SH-SY5Y (cell line): ENCODE measurements at regions not wholly inside any gene's neighbourhood (a gene's known extent, or its start where the extent isn't known, plus 50 kb on each side); places are given as distances from the start of the nearest gene placed in this dataset.

ENCODE experiments used
- GATA2 ChIP-seq: IDR thresholded peaks from 2 replicates; pipeline ENCODE4 v1.6.1; 2011; ENCODE audit warnings: mild to moderate bottlenecking, low read depth, low read length
- GATA3 ChIP-seq: IDR thresholded peaks from 2 replicates; pipeline ENCODE4 v1.6.1; 2011; ENCODE audit warnings: low read depth, mild to moderate bottlenecking, low read length, moderate library complexity

DNA sequence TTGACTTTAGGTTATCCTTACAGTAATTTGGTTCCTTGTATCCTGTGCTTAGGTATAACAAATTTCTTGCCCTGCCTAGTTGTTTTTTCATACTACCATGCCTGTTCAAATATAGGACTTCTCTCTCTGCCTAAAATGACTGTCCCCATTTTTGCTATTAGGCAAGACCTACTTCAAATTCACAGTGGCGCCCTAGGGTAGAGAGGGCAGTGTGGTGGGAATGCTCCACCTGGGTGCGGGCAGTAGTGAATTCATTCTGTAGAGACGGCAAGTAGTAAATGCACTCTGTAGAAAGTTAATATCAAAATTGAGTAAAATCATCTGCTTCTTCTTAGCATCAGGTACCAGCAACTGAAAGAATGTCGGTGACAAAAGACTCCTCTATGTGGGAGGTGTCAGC lies 120.4 kb upstream of the RHOBTB1 start:
- TF ChIP-seq GATA3, result no peak
- TF ChIP-seq GATA2, result no peak

DNA sequence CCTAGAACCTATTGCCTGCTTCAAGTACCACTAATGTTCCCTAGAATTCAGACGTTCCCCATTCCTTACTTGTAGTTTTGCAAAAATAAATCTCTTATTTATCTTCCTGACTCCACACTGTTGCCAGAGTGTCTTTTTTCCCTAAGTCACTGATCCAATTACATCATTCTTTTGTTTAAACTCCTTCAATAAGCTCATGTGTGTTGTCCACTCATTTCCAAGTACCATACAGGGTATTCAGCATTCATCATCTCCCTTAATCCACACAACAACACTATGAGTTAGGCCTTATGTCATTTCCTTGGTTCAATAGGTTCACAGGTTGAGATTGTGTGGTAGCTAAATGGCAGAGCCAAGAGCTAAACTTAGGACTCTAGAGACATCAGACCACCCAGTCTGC lies 119.9 kb upstream of the RHOBTB1 start:
- TF ChIP-seq GATA3 (no peak), GATA2 (no peak)

DNA sequence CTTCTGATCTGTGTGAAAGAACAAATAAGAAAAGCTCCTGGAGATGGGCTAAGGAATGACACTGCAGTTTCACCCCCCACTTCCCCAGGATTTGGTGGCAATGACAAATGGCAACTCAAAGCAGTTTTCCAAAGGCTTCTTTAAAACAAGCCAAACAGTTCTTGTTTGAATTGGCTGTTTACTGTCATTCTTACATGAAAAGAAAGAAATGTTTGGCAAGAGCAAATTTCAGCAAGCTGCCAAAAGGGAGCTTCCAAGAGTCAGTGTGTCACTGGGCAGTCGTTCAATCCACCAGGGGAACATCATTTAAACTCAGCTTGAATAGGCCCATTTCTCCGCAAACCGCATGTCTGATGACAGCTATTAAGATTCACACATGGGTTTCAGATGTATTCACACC lies 119.0 kb upstream of the RHOBTB1 start:
- TF ChIP-seq GATA3, result no peak
- no peak for TF ChIP-seq GATA2

DNA sequence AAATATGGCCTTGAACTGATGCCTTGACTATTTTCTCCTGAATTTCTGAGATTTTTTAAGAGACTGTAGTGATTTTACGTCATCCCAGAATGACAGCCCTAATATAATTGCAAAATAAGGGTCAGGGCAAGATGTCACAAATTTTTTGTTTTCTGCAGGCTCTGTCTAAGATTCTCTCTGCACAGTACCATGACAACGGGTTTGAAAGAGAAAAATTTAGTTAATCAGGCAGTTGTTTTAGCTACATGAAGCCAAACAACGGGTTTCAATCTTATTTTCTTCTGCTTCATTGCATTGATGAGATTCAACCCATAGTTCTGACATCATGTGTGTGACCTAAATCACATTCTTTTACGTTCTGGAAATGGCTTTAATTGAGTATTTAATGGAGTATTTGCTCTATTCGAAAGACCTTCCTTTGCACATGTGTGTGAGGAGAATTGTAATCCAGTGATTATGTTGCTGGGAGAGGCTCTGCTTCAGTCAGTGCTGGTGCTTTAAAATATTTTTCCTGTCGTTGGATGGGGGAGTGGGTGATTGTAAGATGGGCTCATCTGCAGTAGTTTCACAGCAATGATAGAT lies 118.0 kb upstream of the RHOBTB1 start:
- TF ChIP-seq GATA2, result no peak
- TF ChIP-seq GATA3, result no peak

DNA sequence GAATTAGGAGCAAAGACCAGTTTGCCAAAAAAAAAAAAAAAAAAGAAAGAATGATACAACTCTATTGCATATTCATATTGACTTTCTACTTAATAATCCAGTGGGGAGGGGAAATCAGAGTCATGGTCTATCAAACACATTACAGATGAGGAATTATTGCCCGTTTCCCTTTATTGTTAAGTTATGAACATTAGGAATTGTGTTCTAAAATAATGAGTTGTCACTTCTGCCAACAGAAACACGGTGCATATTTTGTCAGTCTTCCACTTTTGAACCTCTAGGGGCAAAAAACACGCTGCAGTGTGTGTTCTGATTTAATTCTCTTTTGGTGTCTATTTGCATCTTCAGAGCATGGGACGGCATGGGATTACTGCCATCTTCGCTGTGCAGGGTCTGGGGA lies 115.7 kb upstream of the RHOBTB1 start:
- no peak for TF ChIP-seq GATA2

DNA sequence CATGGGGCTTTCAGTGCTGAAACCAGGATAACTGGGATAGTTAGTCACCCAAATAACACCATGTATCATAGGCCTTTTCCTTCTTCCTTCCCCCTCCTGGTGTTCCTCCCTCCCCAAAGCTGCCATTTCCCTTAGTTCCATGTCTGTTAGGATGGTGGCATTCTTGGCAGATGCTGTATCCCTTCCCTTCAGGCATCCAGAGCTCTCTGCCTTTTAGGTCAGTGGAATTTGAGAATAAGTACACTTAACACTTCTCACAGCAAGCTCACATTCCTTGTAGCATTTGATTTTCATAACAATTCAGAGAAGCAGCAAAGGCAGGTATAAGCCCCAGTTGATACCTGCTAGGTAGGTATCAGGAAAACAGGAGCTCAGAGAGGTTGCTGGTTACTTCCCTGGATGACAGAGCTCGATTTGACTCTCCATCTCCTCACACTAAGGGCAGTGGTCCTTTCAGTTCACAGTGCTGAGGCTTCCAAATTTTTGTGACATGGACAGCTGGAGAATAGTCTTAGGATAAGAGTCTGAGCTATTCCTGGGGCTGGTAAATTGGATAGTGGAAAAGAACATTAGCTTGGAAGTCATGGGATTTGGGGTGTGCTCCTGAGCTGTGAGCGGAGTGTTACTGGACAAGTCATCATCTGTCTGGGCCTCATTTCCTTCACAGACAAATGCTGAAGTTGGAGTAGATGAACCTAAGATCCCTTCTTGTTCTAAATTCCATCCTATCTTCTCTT lies 108.7 kb upstream of the RHOBTB1 start:
- no peak for TF ChIP-seq GATA3
- TF ChIP-seq GATA2, result no peak

DNA sequence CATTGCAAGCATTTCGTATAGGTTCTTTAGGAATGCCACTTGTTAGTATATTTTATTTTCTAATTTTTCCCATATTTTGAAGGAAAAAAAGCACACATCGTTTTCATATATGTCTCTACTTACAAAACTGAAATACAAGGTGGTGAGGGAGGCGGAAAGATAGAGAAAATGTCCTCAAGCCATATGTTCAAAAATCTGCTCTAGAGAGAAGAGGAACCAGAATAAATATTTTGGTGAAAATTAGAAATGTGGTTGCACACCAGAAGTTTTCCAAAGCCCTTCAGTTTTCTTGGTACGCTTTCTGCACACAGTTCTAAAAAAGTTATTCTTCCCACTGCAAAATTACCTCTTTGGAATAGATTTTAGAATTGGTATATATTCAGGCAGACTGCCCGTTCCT lies 107.4 kb upstream of the RHOBTB1 start:
- TF ChIP-seq GATA3, result no peak
- TF ChIP-seq GATA2, result no peak

DNA sequence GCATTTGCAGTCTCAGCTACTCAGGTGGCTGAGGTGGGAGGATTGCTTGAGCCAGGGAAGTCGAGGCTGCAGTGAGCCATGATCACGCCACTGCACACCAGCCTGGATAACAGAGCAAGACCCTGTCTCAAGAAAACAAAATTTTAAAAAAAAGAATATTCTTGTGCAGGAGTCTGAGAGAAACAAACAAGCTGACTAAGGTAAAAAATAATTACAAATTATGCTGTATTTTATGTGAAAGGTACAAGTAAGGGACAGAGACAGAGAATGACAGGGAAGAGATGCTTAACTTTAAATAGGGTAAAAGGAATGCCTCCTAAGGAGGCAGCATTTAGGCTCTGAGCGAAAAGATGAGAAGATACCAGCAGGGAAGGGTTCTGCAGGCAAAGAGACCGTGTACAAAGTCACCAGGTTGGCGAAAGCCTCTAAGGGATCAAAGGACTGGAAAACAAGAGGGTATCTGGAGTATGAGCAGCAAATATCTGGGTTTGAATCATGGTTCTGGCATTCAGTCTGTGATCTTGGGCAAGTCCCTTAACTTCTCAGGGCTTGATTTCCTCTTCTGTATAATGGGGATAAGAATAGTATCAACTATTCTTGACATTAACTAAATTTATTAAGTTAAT lies 106.2 kb upstream of the RHOBTB1 start:
- TF ChIP-seq GATA3, result no peak
- no peak for TF ChIP-seq GATA2

DNA sequence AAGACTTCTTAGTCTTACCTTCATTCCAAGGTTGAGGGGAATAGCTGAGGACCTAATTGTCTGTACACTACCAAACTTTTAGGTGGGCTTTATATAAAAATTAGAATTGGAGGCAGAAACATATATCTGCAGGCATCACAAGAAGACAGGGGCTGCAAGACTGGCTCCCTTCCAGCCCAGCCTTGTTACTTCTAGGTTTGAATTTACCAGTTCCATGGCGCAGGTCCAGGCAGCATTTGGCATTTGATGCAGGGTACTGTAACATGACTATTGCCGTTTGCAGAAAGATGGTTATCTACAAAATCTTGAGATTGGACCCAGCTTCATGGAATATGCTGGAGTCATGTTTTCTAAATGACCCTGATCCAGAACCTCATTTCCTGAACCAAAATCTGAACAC lies 105.4 kb upstream of the RHOBTB1 start:
- TF ChIP-seq GATA3 (peak; percentile 18; the same call in 1 of the 2 replicates), GATA2 (peak; percentile 41; the same call in 1 of the 2 replicates)

DNA sequence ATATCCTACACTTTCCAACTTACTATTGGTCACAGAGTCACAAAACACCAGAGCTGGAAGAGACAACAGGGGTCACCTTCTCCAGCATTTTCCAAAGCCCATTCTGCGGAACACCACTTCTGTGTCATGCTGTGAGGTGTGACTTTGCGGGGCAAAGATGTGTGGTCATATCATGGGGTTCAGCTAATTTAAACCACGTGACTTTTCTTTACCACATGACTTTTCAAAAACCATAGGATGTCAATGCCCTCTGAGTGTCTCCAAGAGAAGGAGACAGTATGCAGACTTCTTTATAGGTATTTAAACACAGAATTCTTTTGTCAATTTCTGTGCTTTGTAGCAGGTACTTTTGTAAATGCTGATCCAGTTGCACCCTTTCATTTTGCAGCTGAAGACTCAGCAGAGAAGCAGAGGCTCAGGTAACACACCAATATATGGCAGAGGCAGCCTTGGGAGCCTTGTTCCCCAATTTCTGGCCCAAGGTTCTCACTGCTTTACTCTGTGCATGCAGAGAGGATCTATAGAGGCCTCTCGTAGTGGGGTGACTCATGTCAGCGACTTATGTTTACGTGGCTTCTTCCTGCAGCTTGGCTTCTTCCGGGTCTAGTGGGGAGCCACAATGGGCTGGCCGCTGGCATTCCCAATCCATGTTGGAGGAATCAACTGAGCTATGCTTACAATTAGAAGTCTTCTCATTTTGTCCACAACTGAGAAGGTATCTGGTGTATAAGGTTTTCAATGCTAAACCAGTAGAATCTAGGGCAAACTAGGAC lies 104.0 kb upstream of the RHOBTB1 start:
- no peak for TF ChIP-seq GATA2
- no peak for TF ChIP-seq GATA3

DNA sequence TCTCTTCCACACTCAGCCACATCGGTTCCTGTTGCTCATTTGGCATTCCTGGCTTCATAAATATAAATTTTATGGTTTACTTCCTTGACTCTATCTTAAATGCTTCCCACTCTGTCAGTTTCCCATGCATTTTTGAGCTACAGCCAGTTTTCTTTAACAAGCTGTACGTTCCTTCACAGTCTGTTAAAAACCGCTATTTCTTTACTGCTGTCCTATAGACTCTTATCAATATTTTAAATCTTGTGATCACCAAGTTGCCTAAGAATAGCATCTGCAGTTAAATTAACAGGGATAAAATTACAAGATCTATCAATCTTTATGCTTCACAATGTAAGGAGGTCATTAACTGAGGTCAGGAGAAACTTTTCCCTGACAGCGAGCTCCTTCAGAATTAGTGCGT lies 103.1 kb upstream of the RHOBTB1 start:
- TF ChIP-seq GATA3, result no peak
- TF ChIP-seq GATA2, result no peak

DNA sequence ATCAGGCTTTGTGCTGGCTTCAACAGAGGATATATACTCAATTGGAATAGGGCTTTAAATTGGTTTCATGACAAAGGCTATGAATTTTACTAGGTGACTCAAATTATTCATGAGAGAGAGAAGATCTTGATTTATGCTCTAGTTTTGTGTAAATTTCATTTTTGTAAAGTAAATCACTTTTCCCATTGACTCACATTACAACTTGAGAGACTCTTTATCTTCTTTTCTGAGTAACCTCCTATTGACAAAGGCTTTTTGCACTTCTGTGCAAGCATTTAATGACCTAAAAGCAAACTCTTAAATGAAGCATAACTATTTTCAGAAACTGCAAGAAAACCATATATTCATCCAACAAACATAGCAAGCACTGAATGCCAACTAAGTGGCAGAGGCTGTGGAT lies 98.5 kb upstream of the RHOBTB1 start:
- TF ChIP-seq GATA3 (no peak), GATA2 (no peak)

DNA sequence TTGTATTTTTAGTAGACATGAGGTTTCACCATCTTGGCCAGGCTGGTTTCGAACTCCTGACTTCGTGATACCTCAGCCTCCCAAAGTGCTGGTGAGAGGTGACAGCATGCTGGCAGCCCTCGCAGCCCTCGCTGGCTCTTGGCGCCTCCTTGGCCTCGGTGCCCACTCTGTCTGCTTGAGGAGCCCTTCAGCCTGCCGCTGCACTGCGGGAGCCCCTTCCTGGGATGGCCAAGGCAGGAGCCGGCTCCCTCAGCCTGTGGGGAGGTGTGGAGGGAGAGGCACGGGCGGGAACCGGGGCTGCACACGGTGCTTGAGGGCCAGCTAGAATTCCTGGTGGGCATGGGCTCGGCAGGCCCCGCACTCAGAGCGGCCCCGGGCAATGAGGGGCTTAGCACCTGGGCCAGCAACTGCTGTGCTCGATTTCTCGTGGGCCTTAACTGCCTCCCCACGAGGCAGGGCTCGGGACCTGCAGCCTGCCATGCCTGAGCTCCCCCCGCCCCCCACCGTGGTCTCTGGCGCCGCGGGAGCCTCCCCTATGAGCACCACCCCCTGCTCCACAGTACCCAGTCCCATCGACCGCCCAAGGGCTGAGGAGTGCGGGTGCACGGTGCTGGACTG lies 96.5 kb upstream of the RHOBTB1 start:
- no peak for TF ChIP-seq GATA2
- no peak for TF ChIP-seq GATA3

DNA sequence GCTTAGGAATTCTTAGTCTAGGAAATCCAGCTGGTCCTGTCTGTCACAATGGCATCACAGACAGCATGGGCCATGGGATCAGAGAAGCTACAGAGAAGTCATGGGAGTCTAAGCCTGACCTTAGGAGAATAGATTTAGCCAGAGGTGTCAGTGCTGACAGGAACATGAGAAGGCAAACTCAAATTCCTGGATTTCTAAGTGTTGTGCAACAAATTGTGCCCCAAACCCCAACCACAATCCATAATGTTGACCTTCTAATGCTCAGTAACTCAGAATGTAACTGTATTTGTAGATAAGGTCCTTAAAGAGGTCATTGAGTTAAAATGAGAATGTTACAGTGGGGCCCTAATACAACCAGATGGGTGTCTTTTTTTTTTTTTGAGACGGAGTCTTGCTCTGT lies 95.9 kb upstream of the RHOBTB1 start:
- no peak for TF ChIP-seq GATA2
- no peak for TF ChIP-seq GATA3

DNA sequence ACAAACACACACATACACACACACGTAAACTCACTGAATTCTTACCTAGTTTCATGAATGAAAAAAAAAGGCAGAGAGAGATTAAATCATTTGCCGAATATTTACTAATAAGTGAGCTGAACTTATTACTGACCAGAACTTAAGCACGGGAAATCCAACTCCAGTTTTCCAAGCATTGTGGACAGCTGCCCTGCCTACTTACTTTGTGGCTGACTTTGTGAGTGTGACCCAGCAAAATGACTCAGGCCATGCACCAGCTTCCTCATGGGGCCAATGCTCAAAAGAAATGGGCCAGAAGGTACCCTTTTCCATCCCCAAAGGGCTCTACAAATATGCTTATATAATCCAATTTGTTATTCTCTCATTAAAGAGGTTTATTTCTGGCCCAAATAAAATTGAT lies 87.4 kb upstream of the RHOBTB1 start:
- TF ChIP-seq GATA2, result no peak
